Stimulated activated effector memory CD8-positive, alpha-beta T cell treated with anti-CD3 and anti-CD28 coated beads, Interleukin-12 subunit alpha, Interleukin-12 subunit beta, amount 100 ng/mL, for 72 hours (primary cell): ENCODE measurements at regions not wholly inside any gene's neighbourhood (a gene's known extent, or its start where the extent isn't known, plus 50 kb on each side); places are given as distances from the start of the nearest gene placed in this dataset.

Experiments
- ATAC-seq: fragments of 150-1000 bp; cut with Tn5 transposase; 2 replicates; pipeline ENCODE4 v1.10.0; 2021
- DNase-seq, 2 donors: peaks; one replicate each; pipeline ENCODE4 v3.0.0; 2021 to 2022; ENCODE audit warnings: low spot score in 2 of 2
- H3K27ac Mint-ChIP-seq: one replicate; pipeline ENCODE4 v1.8.0; 2022; ENCODE audit warnings: mild to moderate bottlenecking, mixed read lengths
- H3K36me3 Mint-ChIP-seq: one replicate; pipeline ENCODE4 v1.8.0; 2022; ENCODE audit warnings: mild to moderate bottlenecking, mixed read lengths
- H3K4me1 Mint-ChIP-seq: one replicate; pipeline ENCODE4 v1.8.0; 2022; ENCODE audit warnings: mixed read lengths
- H3K4me3 Mint-ChIP-seq: one replicate; pipeline ENCODE4 v1.8.0; 2022; ENCODE audit warnings: mild to moderate bottlenecking, mixed read lengths
- H3K9me3 Mint-ChIP-seq: one replicate; pipeline ENCODE4 v1.8.0; 2022; ENCODE audit warnings: mixed read lengths

GRCh38 chr2:234672498-234673150 lies 175.7 kb upstream of the ARL4C start:
- Mint-ChIP-seq H3K36me3 (no peaks in the 10 kb centered on the region), H3K9me3 (no peaks in the 10 kb centered on the region), H3K27ac (no peak overlapping the region), H3K4me1 (no peaks in the 10 kb centered on the region), H3K4me3 (no peak overlapping the region)
- no peak for DNase-seq
- ATAC-seq, result no peak

GRCh38 chr2:234671716-234672115 lies 174.8 kb upstream of the ARL4C start:
- no peak for DNase-seq
- Mint-ChIP-seq H3K27ac (no peak overlapping the region), H3K4me1 (no peaks in the 10 kb centered on the region), H3K36me3 (no peaks in the 10 kb centered on the region), H3K4me3 (no peak overlapping the region), H3K9me3 (no peaks in the 10 kb centered on the region)
- ATAC-seq, result no peak

GRCh38 chr2:234671231-234671630 lies 174.3 kb upstream of the ARL4C start:
- Mint-ChIP-seq H3K27ac (no peak overlapping the region), H3K4me3 (no peak overlapping the region), H3K9me3 (no peaks in the 10 kb centered on the region), H3K36me3 (no peaks in the 10 kb centered on the region), H3K4me1 (no peaks in the 10 kb centered on the region)
- ATAC-seq (no peak), DNase-seq (no peak)

GRCh38 chr2:234670806-234671205 lies 173.9 kb upstream of the ARL4C start:
- ATAC-seq (no peak), DNase-seq (no peak)
- no peaks in the 10 kb centered on the region for H3K36me3 Mint-ChIP-seq
- no peak overlapping the region for H3K27ac Mint-ChIP-seq
- H3K4me3 Mint-ChIP-seq, result no peak overlapping the region
- H3K9me3 Mint-ChIP-seq, result no peaks in the 10 kb centered on the region
- no peaks in the 10 kb centered on the region for H3K4me1 Mint-ChIP-seq

GRCh38 chr2:234670052-234670451 lies 173.2 kb upstream of the ARL4C start:
- Mint-ChIP-seq H3K36me3 (no peaks in the 10 kb centered on the region), H3K9me3 (no peaks in the 10 kb centered on the region), H3K4me3 (no peak overlapping the region), H3K27ac (no peak overlapping the region), H3K4me1 (no peaks in the 10 kb centered on the region)
- no peak for DNase-seq
- ATAC-seq, result no peak

- H3K27ac Mint-ChIP-seq, result no peak overlapping the region
- no peaks in the 10 kb centered on the region for H3K36me3 Mint-ChIP-seq
- ATAC-seq (no peak), DNase-seq (no peak)
- H3K4me3 Mint-ChIP-seq, result no peak overlapping the region
- H3K4me1 Mint-ChIP-seq, result no peaks in the 10 kb centered on the region
- H3K9me3 Mint-ChIP-seq, result no peaks in the 10 kb centered on the region
Measured at GRCh38 chr2:234669621-234670020, 172.7 kb upstream of the ARL4C start.

GRCh38 chr2:234669001-234669400 lies 172.1 kb upstream of the ARL4C start:
- DNase-seq (no peak), ATAC-seq (no peak)
- Mint-ChIP-seq H3K9me3 (peaks cover 3% of the 10 kb centered on the region), H3K27ac (no peak overlapping the region), H3K4me3 (no peak overlapping the region), H3K4me1 (no peaks in the 10 kb centered on the region), H3K36me3 (no peaks in the 10 kb centered on the region)

- no peak overlapping the region for H3K4me3 Mint-ChIP-seq
Measured at GRCh38 chr2:234666911-234667310, 170.0 kb upstream of the ARL4C start.

GRCh38 chr2:234665304-234665703 lies 168.4 kb upstream of the ARL4C start:
- no peak overlapping the region for H3K27ac Mint-ChIP-seq
- ATAC-seq (no peak), DNase-seq (no peak)
- H3K4me3 Mint-ChIP-seq, result no peak overlapping the region
- H3K4me1 Mint-ChIP-seq, result no peaks in the 10 kb centered on the region
- H3K36me3 Mint-ChIP-seq, result no peaks in the 10 kb centered on the region
- H3K9me3 Mint-ChIP-seq, result peaks cover 7% of the 10 kb centered on the region

More at GRCh38 chr2:234666911-234667310, 170.0 kb upstream of the ARL4C start:
- ATAC-seq, result no peak
- peaks cover 7% of the 10 kb centered on the region for H3K9me3 Mint-ChIP-seq
- no peak for DNase-seq
- no peak overlapping the region for H3K27ac Mint-ChIP-seq
- no peaks in the 10 kb centered on the region for H3K36me3 Mint-ChIP-seq
- H3K4me1 Mint-ChIP-seq, result no peaks in the 10 kb centered on the region

GRCh38 chr2:234661849-234662248 lies 165.0 kb upstream of the ARL4C start:
- Mint-ChIP-seq H3K4me3 (no peak overlapping the region), H3K27ac (no peak overlapping the region), H3K36me3 (no peaks in the 10 kb centered on the region), H3K4me1 (no peaks in the 10 kb centered on the region), H3K9me3 (peaks cover 7% of the 10 kb centered on the region)
- ATAC-seq, result no peak
- DNase-seq, result peak in 1 of 2 donors; percentile 13

- ATAC-seq, result no peak
- H3K36me3 Mint-ChIP-seq, result no peaks in the 10 kb centered on the region
- no peaks in the 10 kb centered on the region for H3K4me1 Mint-ChIP-seq
- no peak for DNase-seq
- H3K27ac Mint-ChIP-seq, result no peak overlapping the region
- peaks cover 7% of the 10 kb centered on the region for H3K9me3 Mint-ChIP-seq
- no peak overlapping the region for H3K4me3 Mint-ChIP-seq
Measured at GRCh38 chr2:234661175-234661574, 164.3 kb upstream of the ARL4C start.

- DNase-seq, result no peak
- H3K27ac Mint-ChIP-seq, result no peak overlapping the region
- ATAC-seq, result no peak
Measured at GRCh38 chr2:234655706-234656105, 158.8 kb upstream of the ARL4C start.

GRCh38 chr2:234650911-234651310 lies 154.0 kb upstream of the ARL4C start:
- no peak for DNase-seq

More at GRCh38 chr2:234655706-234656105, 158.8 kb upstream of the ARL4C start:
- no peak overlapping the region for H3K4me3 Mint-ChIP-seq
- H3K9me3 Mint-ChIP-seq, result no peaks in the 10 kb centered on the region
- no peaks in the 10 kb centered on the region for H3K4me1 Mint-ChIP-seq
- no peaks in the 10 kb centered on the region for H3K36me3 Mint-ChIP-seq

GRCh38 chr2:234649951-234650350 lies 153.1 kb upstream of the ARL4C start:
- Mint-ChIP-seq H3K4me3 (no peak overlapping the region), H3K27ac (no peak overlapping the region), H3K36me3 (no peaks in the 10 kb centered on the region), H3K4me1 (no peaks in the 10 kb centered on the region), H3K9me3 (peaks cover 2% of the 10 kb centered on the region)
- DNase-seq (no peak), ATAC-seq (no peak)

More at GRCh38 chr2:234650911-234651310, 154.0 kb upstream of the ARL4C start:
- no peak for ATAC-seq
- no peaks in the 10 kb centered on the region for H3K36me3 Mint-ChIP-seq
- H3K4me1 Mint-ChIP-seq, result no peaks in the 10 kb centered on the region
- no peak overlapping the region for H3K27ac Mint-ChIP-seq
- H3K4me3 Mint-ChIP-seq, result no peak overlapping the region
- H3K9me3 Mint-ChIP-seq, result peaks cover 2% of the 10 kb centered on the region

- no peak overlapping the region for H3K27ac Mint-ChIP-seq
- H3K36me3 Mint-ChIP-seq, result no peaks in the 10 kb centered on the region
- no peak for DNase-seq
- H3K9me3 Mint-ChIP-seq, result peaks cover 3% of the 10 kb centered on the region
- H3K4me1 Mint-ChIP-seq, result no peaks in the 10 kb centered on the region
- H3K4me3 Mint-ChIP-seq, result no peak overlapping the region
- no peak for ATAC-seq
Measured at GRCh38 chr2:234643407-234643806, 146.5 kb upstream of the ARL4C start.

- DNase-seq, result no peak
- no peaks in the 10 kb centered on the region for H3K4me1 Mint-ChIP-seq
- ATAC-seq, result no peak
- no peaks in the 10 kb centered on the region for H3K36me3 Mint-ChIP-seq
- no peak overlapping the region for H3K4me3 Mint-ChIP-seq
- H3K9me3 Mint-ChIP-seq, result peaks cover 3% of the 10 kb centered on the region
- no peak overlapping the region for H3K27ac Mint-ChIP-seq
Measured at GRCh38 chr2:234641086-234641485, 144.2 kb upstream of the ARL4C start.

- no peak for DNase-seq
- Mint-ChIP-seq H3K9me3 (peaks cover 3% of the 10 kb centered on the region), H3K36me3 (no peaks in the 10 kb centered on the region), H3K4me3 (no peak overlapping the region), H3K4me1 (no peaks in the 10 kb centered on the region), H3K27ac (no peak overlapping the region)
- no peak for ATAC-seq
Measured at GRCh38 chr2:234640657-234641056, 143.8 kb upstream of the ARL4C start.
